ENCODE measurements at regions not wholly inside any gene's neighbourhood (a gene's known extent, or its start where the extent isn't known, plus 50 kb on each side); places are given as distances from the start of the nearest gene placed in this dataset.

- no peaks in the 10 kb centered on the region for H3F3A ChIP-seq (ENCODE audit: low read length, unreplicated experiment)
- no TSS peak for BruUV-seq (replicated peaks)
- H3K4me1 ChIP-seq (ENCODE audit: insufficient read depth, low read length): no peaks in the 10 kb centered on the region
- no peaks in the 10 kb centered on the region for H3K9me2 ChIP-seq (replicated peaks; ENCODE audit: low read length)
- H3K4me3 ChIP-seq (ENCODE audit: low read length): no peak overlapping the region
- no peak overlapping the region for H2AFZ ChIP-seq (ENCODE audit: low read length)
- DNase-seq (no peak), ATAC-seq (no peak)
- no peak overlapping the region for H3K4me2 ChIP-seq (ENCODE audit: low read length)
- H4K20me1 ChIP-seq (ENCODE audit: low read length): no peaks in the 10 kb centered on the region
- CTCF ChIA-PET: no interaction called here
- H3K9ac ChIP-seq (ENCODE audit: low read length): no peak overlapping the region
- peaks cover 32% of the 10 kb centered on the region for H3K27me3 ChIP-seq (ENCODE audit: low read length)
- no peak overlapping the region for H3K27ac ChIP-seq (ENCODE audit: low read length)
- no peaks in the 10 kb centered on the region for H3K79me2 ChIP-seq (ENCODE audit: low read length)
- H3K36me3 ChIP-seq (ENCODE audit: low read depth, low read length): no peaks in the 10 kb centered on the region
- POLR2A ChIA-PET (ENCODE audit: unreplicated experiment): no interaction called here
- intact Hi-C loops (cut with micrococcal nuclease): no loop called here
- TF ChIP-seq EZH2 (IDR thresholded peaks at IDR 0.05; ENCODE audit: low read length, unreplicated experiment) (no peak), EZH2phosphoT487 (IDR thresholded peaks at IDR 0.05; ENCODE audit: borderline replicate concordance, low read length) (no peak), CTCF (conservative IDR thresholded peaks at IDR 0.05; ENCODE audit: low read depth, low read length) (no peak)
- H3K9me3 ChIP-seq (ENCODE audit: low read length): no peaks in the 10 kb centered on the region
These were observed 294.5 kb upstream of the IRX4 start for GRCh38 chr5:2177244-2177643.

DNA sequence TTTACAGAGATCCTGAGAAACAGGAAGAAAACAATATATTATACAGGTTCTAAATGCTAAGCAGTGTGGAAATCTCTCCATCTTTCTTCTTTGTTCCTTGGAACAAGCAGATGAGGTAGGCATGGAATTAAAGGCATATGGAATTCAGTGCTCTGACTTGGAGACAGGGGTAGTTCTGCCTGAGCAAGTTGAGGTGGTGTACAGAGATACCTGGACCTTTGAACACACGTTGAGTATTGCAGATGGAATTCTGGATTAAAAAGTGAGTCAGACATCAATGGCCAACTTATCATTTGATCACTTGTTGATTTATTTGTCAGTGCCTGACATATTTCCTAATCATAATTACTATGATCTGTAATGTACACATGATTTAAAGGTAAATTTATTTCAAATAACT lies 293.9 kb upstream of the IRX4 start:
- Histone ChIP-seq H3K27ac (ENCODE audit: low read length) (no peak overlapping the region), H3K9ac (ENCODE audit: low read length) (no peak overlapping the region), H3K27me3 (ENCODE audit: low read length) (peaks cover 38% of the 10 kb centered on the region), H3K4me1 (ENCODE audit: insufficient read depth, low read length) (no peaks in the 10 kb centered on the region), H4K20me1 (ENCODE audit: low read length) (no peaks in the 10 kb centered on the region), H2AFZ (ENCODE audit: low read length) (no peak overlapping the region), H3F3A (ENCODE audit: low read length, unreplicated experiment) (no peaks in the 10 kb centered on the region), H3K9me2 (replicated peaks; ENCODE audit: low read length) (no peaks in the 10 kb centered on the region), H3K79me2 (ENCODE audit: low read length) (no peaks in the 10 kb centered on the region), H3K36me3 (ENCODE audit: low read depth, low read length) (no peaks in the 10 kb centered on the region), H3K4me2 (ENCODE audit: low read length) (no peak overlapping the region), H3K4me3 (ENCODE audit: low read length) (no peak overlapping the region), H3K9me3 (ENCODE audit: low read length) (no peaks in the 10 kb centered on the region)
- intact Hi-C loops (cut with micrococcal nuclease): no loop called here
- DNase-seq (peak; percentile 32), ATAC-seq (no peak)
- TF ChIP-seq CTCF (conservative IDR thresholded peaks at IDR 0.05; ENCODE audit: low read depth, low read length): no peak
- TF ChIP-seq EZH2phosphoT487 (IDR thresholded peaks at IDR 0.05; ENCODE audit: borderline replicate concordance, low read length): no peak
- TF ChIP-seq EZH2 (IDR thresholded peaks at IDR 0.05; ENCODE audit: low read length, unreplicated experiment): no peak
- ChIA-PET CTCF (no interaction called here), POLR2A (ENCODE audit: unreplicated experiment) (no interaction called here)
- no TSS peak for BruUV-seq (replicated peaks)

DNA sequence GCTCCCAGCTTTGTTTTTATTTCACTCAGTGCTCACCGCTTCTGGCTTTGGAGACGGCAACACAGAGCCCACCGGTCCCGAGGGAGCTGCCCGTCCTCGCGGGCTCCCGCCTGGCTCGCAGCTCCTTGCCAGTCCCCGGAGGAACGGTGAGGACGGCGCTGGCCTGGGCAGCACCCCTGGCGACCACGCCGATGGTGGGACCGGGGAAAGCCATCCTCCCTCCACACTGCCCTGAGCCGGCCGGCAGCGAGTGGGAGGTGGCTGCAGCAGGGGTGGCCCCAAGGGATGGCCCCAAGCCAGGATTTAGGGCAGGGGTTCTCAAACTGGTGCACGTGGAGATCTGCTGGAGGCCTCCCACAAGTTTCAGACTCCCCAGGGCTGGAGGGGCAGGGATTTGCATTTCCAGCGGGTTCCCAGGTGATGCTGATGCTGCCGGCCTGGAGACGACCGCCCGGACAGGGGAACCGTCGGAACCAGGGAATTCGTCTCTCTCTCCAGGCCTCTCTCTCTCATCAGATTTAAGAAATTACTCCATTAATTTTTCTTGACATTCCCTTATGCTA lies 293.2 kb upstream of the IRX4 start:
- POLR2A ChIA-PET (ENCODE audit: unreplicated experiment): no interaction called here
- peaks cover 45% of the 10 kb centered on the region for H3K27me3 ChIP-seq (ENCODE audit: low read length)
- intact Hi-C loops (cut with micrococcal nuclease): no loop called here
- no TSS peak for BruUV-seq (replicated peaks)
- no peak for TF ChIP-seq CTCF (conservative IDR thresholded peaks at IDR 0.05; ENCODE audit: low read depth, low read length)
- TF ChIP-seq EZH2 (IDR thresholded peaks at IDR 0.05; ENCODE audit: low read length, unreplicated experiment): no peak
- TF ChIP-seq EZH2phosphoT487 (IDR thresholded peaks at IDR 0.05; ENCODE audit: borderline replicate concordance, low read length): no peak
- no peak overlapping the region for H3K4me2 ChIP-seq (ENCODE audit: low read length)
- no peak overlapping the region for H2AFZ ChIP-seq (ENCODE audit: low read length)
- no peak overlapping the region for H3K9ac ChIP-seq (ENCODE audit: low read length)
- no peak overlapping the region for H3K27ac ChIP-seq (ENCODE audit: low read length)
- H3F3A ChIP-seq (ENCODE audit: low read length, unreplicated experiment): no peaks in the 10 kb centered on the region
- CTCF ChIA-PET: no interaction called here
- no peaks in the 10 kb centered on the region for H3K79me2 ChIP-seq (ENCODE audit: low read length)
- H3K9me2 ChIP-seq (replicated peaks; ENCODE audit: low read length): no peaks in the 10 kb centered on the region
- H4K20me1 ChIP-seq (ENCODE audit: low read length): no peaks in the 10 kb centered on the region
- no peaks in the 10 kb centered on the region for H3K36me3 ChIP-seq (ENCODE audit: low read depth, low read length)
- no peaks in the 10 kb centered on the region for H3K4me1 ChIP-seq (ENCODE audit: insufficient read depth, low read length)
- H3K9me3 ChIP-seq (ENCODE audit: low read length): no peaks in the 10 kb centered on the region
- no peak overlapping the region for H3K4me3 ChIP-seq (ENCODE audit: low read length)
- ATAC-seq (no peak), DNase-seq (no peak)
